OCI-LY1 (cell line): ENCODE measurements at regions not wholly inside any gene's neighbourhood (a gene's known extent, or its start where the extent isn't known, plus 50 kb on each side); places are given as distances from the start of the nearest gene placed in this dataset.

Source experiments
- H2AFZ ChIP-seq: fragments of 200-600 bp; sonication (generic), shearing (Covaris generic); 2 replicates; pipeline ENCODE4 v1.6.0; 2014; ENCODE audit warnings: antibody characterized with exemption, mild to moderate bottlenecking, low read length
- H3F3A ChIP-seq: fragments of 200-600 bp; sonication (generic), shearing (Covaris generic); 2 replicates; pipeline ENCODE4 v1.6.0; 2014; ENCODE audit warnings: mild to moderate bottlenecking, antibody characterized with exemption, low read length, moderate library complexity; ENCODE audit not compliant: insufficient read depth
- H3K27ac ChIP-seq: fragments of 200-600 bp; sonication (generic); 2 replicates; pipeline ENCODE4 v1.5.1; 2014; ENCODE audit warnings: low read length, mixed run types, mild to moderate bottlenecking, low read depth; ENCODE audit not compliant: poor library complexity, severe bottlenecking
- H3K27me3 ChIP-seq: fragments of 200-600 bp; sonication (generic); 2 replicates; pipeline ENCODE4 v1.6.0; 2014; ENCODE audit warnings: antibody characterized with exemption, mild to moderate bottlenecking, low read length, moderate library complexity; ENCODE audit not compliant: insufficient read depth
- H3K36me3 ChIP-seq: fragments of 200-600 bp; sonication (generic); 2 replicates; pipeline ENCODE4 v1.6.1; 2014; ENCODE audit warnings: mild to moderate bottlenecking, antibody characterized with exemption, low read length, moderate library complexity, mixed read lengths; ENCODE audit not compliant: insufficient read depth
- H3K4me1 ChIP-seq: fragments of 200-600 bp; sonication (generic); 2 replicates; pipeline ENCODE4 v1.5.1; 2014; ENCODE audit warnings: mild to moderate bottlenecking, low read length, moderate library complexity; ENCODE audit not compliant: insufficient read depth, severe bottlenecking
- H3K4me2 ChIP-seq: fragments of 200-600 bp; sonication (generic), shearing (Covaris generic); 2 replicates; pipeline ENCODE4 v1.6.1; 2014; ENCODE audit warnings: low read length
- H3K4me3 ChIP-seq: fragments of 200-600 bp; sonication (generic); 2 replicates; pipeline ENCODE4 v1.5.1; 2014; ENCODE audit warnings: low read length, low read depth, mild to moderate bottlenecking, mixed read lengths; ENCODE audit not compliant: poor library complexity, severe bottlenecking
- H3K79me2 ChIP-seq: fragments of 200-600 bp; shearing (Covaris generic); 2 replicates; pipeline ENCODE4 v1.6.1; 2016; ENCODE audit warnings: mixed run types, low read length, mixed read lengths; ENCODE audit not compliant: insufficient read depth
- H3K9ac ChIP-seq: fragments of 200-600 bp; sonication (generic), shearing (Covaris generic); 2 replicates; pipeline ENCODE4 v1.6.1; 2014; ENCODE audit warnings: mild to moderate bottlenecking, low read length, mixed read lengths
- H3K9me2 ChIP-seq: fragments of 200-600 bp; sonication (generic), shearing (Covaris generic); 2 replicates; pipeline ENCODE4 v1.6.1; 2014; ENCODE audit warnings: low read depth, mild to moderate bottlenecking, low read length, mixed read lengths
- H3K9me3 ChIP-seq: fragments of 200-600 bp; shearing (Covaris generic); 2 replicates; pipeline ENCODE4 v1.6.1; 2014; ENCODE audit warnings: low read length, mixed read lengths
- H4K20me1 ChIP-seq: fragments of 200-600 bp; sonication (generic), shearing (Covaris generic); 2 replicates; pipeline ENCODE4 v1.6.0; 2016; ENCODE audit warnings: mild to moderate bottlenecking, low read length; ENCODE audit not compliant: insufficient read depth
- CTCF ChIP-seq: fragments of 200-600 bp; sonication (generic), shearing (Covaris generic); IDR thresholded peaks from 2 replicates; pipeline ENCODE4 v1.5.1; 2017; ENCODE audit warnings: mild to moderate bottlenecking, antibody characterized with exemption, low read length, moderate library complexity, mixed read lengths
- EZH2 ChIP-seq: fragments of 200-600 bp; sonication (generic), shearing (Covaris generic); IDR thresholded peaks from 2 replicates; pipeline ENCODE4 v1.8.0; 2017; ENCODE audit warnings: borderline replicate concordance, mixed run types, mild to moderate bottlenecking, antibody characterized with exemption, low read length, moderate library complexity, mixed read lengths

GRCh38 chr11:128338811-128339210, 248.5 kb downstream of the ETS1 start:
- Histone ChIP-seq H3F3A (no peaks in the 10 kb centered on the region), H3K27me3 (no peaks in the 10 kb centered on the region; the same call in 1 of the 2 replicates), H3K9me2 (no peaks in the 10 kb centered on the region), H3K27ac (no peak overlapping the region), H4K20me1 (no peaks in the 10 kb centered on the region), H3K4me2 (no peak overlapping the region), H3K79me2 (no peaks in the 10 kb centered on the region), H3K36me3 (no peaks in the 10 kb centered on the region), H3K9ac (no peak overlapping the region), H3K4me3 (no peak overlapping the region), H2AFZ (no peak overlapping the region), H3K9me3 (no peaks in the 10 kb centered on the region), H3K4me1 (no peaks in the 10 kb centered on the region)
- TF ChIP-seq EZH2 (no peak), CTCF (no peak)

GRCh38 chr11:128336203-128336602, 251.2 kb downstream of the ETS1 start:
- Histone ChIP-seq H3F3A (no peaks in the 10 kb centered on the region), H3K9me3 (no peaks in the 10 kb centered on the region), H3K27me3 (no peaks in the 10 kb centered on the region; the same call in 1 of the 2 replicates), H2AFZ (no peak overlapping the region), H3K4me2 (no peak overlapping the region), H3K9ac (no peak overlapping the region), H3K4me1 (no peaks in the 10 kb centered on the region), H4K20me1 (no peaks in the 10 kb centered on the region), H3K27ac (no peak overlapping the region), H3K79me2 (no peaks in the 10 kb centered on the region), H3K9me2 (no peaks in the 10 kb centered on the region), H3K36me3 (no peaks in the 10 kb centered on the region), H3K4me3 (no peak overlapping the region)
- TF ChIP-seq CTCF: no peak
- TF ChIP-seq EZH2: no peak

- Histone ChIP-seq H3K79me2 (no peaks in the 10 kb centered on the region), H3K9me2 (no peaks in the 10 kb centered on the region), H3K9ac (no peak overlapping the region), H4K20me1 (no peaks in the 10 kb centered on the region), H3K9me3 (no peaks in the 10 kb centered on the region), H3K4me3 (no peak overlapping the region), H3K4me2 (no peak overlapping the region), H3K27me3 (no peaks in the 10 kb centered on the region; the same call in 1 of the 2 replicates), H3F3A (no peaks in the 10 kb centered on the region), H3K4me1 (no peaks in the 10 kb centered on the region), H3K27ac (no peak overlapping the region), H3K36me3 (no peaks in the 10 kb centered on the region), H2AFZ (no peak overlapping the region)
- no peak for TF ChIP-seq EZH2
- no peak for TF ChIP-seq CTCF
Measured at GRCh38 chr11:128335729-128336128, 251.6 kb downstream of the ETS1 start.
